ENCODE measurements at regions not wholly inside any gene's neighbourhood (a gene's known extent, or its start where the extent isn't known, plus 50 kb on each side); places are given as distances from the start of the nearest gene placed in this dataset.

DNA sequence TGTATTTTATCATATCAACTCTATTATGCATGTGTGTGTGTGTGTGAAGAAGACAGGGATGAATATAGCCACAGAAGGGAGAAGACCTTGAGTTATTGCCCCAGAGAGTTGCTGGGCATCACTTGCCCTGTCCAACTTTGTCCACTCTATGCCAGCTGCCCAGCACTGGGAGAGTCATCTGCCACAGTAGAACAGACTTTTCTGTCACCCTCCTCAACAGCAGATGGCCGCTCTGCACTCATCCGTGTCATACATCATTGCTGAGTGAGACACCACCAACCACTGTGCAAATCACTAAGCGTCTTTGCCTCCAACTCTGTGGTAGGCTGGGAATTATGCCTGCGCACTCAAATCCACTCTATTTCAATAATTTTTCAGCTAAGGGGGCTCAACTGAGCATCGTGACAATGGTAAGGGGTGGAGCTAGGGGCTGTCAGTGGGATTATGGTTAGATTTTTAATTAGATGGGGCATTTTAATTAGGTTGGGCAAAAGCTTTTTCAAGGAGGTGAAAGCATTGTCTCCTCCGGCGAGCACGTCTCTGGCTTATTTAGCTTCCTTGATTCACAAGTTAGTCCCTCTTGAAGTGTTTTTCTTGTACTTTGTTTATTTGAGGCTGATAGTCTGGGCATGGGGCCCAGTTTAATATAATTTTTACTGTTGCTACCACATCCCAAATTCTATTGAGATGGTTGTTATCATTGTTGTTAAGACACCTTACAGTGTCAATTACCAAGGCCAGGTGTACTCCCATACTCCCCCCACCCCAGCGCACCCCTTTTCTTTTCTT lies 100.1 kb upstream of the KLF3 start:
- DNase-seq (ENCODE audit: low spot score): no peak

DNA sequence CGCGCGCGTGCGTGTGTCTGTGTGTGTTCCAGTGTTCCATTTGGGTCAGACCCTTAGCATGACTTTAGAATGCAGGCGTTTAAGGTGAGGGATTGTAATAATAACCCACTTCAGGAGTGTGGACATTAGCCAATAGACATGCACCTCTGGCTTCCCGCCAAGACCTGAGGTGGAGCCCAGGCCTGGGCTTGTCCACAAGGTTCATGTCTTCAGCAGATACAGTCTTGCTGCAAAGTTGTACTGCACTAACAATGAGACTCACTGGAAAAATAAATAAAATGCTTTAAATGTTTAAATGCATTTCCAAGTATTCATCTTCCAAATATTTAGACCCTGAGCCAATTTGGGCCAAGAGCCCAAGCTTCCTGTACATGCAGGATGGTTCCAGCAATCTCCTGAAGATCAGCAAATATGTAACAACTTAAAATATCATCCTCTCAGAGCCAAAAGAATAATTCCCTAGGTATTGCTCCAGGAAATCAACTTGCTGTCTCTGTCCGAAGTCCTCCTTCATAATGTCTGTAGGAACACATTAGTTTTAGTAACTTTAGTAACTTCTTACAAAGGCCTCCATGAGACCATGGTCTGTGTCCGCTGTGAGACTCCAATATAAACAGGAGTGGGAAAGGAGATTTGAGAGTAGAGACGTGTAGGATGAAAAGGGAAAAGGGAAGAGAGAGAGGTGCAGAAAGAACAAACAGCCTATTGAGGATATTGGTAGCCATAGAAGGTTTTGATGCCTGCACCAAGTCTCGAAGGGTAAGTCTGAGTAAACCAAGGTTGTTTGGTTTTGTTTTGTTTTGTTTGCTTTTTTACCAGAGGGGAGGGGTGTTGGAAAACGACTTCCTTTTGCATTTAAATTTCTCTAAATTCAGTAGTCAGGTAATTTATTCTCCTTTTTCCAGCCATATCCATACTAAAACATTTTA lies 98.5 kb upstream of the KLF3 start:
- DNase-seq (ENCODE audit: low spot score): no peak

GRCh38 chr4:38566806-38567398 lies 97.1 kb upstream of the KLF3 start:
- no peak for DNase-seq (ENCODE audit: low spot score)

DNA sequence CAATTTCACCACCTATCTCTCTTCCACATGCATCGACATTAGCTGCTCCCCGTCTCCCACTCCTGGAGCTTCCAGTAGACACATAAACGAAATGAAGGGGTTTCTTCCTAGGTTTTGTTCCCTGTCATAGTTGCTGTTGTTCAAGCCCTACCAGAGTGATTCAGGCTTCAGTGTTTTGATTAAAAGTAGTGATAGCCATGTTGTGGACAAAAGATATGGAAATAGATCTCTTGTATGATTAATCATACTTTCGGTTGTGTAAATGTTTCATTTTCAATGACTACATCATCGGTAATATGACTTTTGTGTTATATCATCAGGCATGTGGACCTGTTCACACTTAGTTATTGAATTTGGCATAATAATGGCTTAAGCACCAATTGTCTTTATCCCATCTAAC lies 96.5 kb upstream of the KLF3 start:
- DNase-seq (ENCODE audit: low spot score): no peak

DNA sequence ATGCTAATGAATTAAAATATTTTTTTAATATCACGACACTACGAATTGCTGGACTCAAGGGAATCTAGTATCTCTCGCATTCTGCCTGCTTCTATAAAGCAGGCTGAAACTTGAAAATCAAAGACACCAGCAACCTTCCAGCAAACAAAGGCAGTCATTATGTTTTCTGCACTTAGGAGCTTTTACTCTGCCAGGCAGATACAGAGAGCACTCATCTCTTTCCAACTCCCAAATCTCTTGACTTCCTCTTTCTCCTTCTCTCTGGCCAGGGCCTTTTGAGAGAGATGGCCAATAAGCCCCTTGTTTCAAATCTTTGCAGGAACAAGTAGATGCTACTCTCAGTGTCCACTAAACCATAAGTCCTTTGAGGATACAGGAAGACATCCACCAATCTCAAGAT lies 95.2 kb upstream of the KLF3 start:
- DNase-seq (ENCODE audit: low spot score): no peak

GRCh38 chr4:38570647-38571276 lies 93.2 kb upstream of the KLF3 start:
- DNase-seq (ENCODE audit: low spot score): no peak

- no peak for DNase-seq (ENCODE audit: low spot score)
Observed at GRCh38 chr4:38572793-38573192, 91.2 kb upstream of the KLF3 start.

- DNase-seq (ENCODE audit: low spot score): no peak
Observed at GRCh38 chr4:38574559-38575333, 89.3 kb upstream of the KLF3 start.

GRCh38 chr4:38576767-38577166 lies 87.2 kb upstream of the KLF3 start:
- DNase-seq (ENCODE audit: low spot score): no peak

- DNase-seq (ENCODE audit: low spot score): no peak
Observed at GRCh38 chr4:38577462-38577861, 86.5 kb upstream of the KLF3 start.

- DNase-seq (ENCODE audit: low spot score): no peak
Observed at GRCh38 chr4:38581426-38582106, 82.4 kb upstream of the KLF3 start.

DNA sequence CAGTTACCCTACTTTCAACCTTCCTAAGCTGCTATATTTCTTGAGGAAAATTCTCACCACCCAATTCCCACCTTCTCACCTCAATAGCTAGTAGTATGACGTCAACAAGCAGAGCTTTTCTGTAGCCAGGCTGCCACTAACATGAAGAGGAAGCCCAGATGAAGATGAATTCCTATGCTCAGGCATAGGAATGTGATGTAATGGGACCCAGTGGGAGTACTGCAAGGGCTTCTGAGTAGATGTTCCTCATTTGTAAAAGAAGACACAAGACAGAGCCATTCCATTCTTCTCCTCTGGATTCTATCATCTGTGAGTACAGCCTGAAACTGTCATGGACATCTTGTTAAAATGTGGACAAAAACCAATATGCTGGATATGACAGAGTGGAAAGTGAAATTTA lies 81.6 kb upstream of the KLF3 start:
- no peak for DNase-seq (ENCODE audit: low spot score)

GRCh38 chr4:38582889-38583470 lies 81.0 kb upstream of the KLF3 start:
- DNase-seq (ENCODE audit: low spot score): peak; percentile 44

DNA sequence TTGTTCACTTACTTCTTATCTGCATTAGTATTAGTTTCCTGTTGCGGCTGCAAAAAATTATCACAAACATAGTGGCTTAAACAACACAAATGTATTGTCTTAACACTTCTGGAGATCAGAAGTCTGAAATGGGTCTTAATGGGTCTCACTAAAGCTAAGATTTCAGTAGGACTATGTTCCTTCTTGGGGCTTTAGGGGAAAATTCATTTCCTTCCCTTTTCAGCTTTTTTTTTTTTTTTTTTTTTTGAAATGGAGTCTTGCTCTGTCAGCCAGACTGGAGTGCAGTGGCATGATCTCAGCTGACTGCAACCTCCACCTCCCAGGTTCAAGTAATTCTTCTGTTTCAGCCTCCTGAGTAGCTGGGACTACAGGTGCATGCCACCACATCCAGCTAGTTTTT lies 78.1 kb upstream of the KLF3 start:
- DNase-seq (ENCODE audit: low spot score): no peak

GRCh38 chr4:38587106-38587505 lies 76.9 kb upstream of the KLF3 start:
- DNase-seq (ENCODE audit: low spot score): no peak

DNA sequence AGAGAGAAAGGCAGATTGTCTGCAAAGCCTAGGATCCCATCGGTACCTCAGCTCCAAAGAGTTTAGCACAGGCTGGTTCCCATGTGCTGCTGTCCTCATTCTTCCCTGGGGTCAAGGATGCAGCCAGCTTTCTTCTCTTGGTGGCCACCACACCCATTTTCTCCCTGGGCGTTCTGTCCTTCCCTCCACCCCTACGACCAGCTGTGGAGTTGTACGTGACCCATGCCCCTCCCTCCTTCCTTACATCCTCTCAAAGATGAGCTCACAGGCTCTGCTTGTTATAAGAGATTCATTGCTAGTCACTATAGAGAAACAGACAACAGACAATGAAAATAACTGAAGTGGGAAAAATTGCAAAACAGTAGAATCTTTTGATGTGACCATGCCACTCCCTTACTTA lies 74.0 kb upstream of the KLF3 start:
- no peak for DNase-seq (ENCODE audit: low spot score)

GRCh38 chr4:38591617-38592337 lies 72.2 kb upstream of the KLF3 start:
- DNase-seq (ENCODE audit: low spot score): no peak

GRCh38 chr4:38598489-38598888 lies 65.5 kb upstream of the KLF3 start:
- no peak for DNase-seq (ENCODE audit: low spot score)

- DNase-seq (ENCODE audit: low spot score): peak; percentile 6
Observed at GRCh38 chr4:38600575-38600974, 63.4 kb upstream of the KLF3 start.
